HG03571 (cell line): ENCODE measurements at regions not wholly inside any gene's neighbourhood (a gene's known extent, or its start where the extent isn't known, plus 50 kb on each side); places are given as distances from the start of the nearest gene placed in this dataset.
A peak's percentile ranks its signal among the peaks of the same experiment; 100 is the strongest.

Experiments used
- ATAC-seq: cut with Tn5 transposase; IDR thresholded peaks from one replicate; pipeline ENCODE4 v1.9.1; 2021; ENCODE audit not compliant: unreplicated experiment

- ATAC-seq, result no peak
Observed at GRCh38 chr10:3876350-3876962, 91.4 kb upstream of the KLF6 start.

- ATAC-seq, result no peak
Observed at GRCh38 chr10:3875842-3876235, 90.8 kb upstream of the KLF6 start.

GRCh38 chr10:3874990-3875841, 90.2 kb upstream of the KLF6 start:
- peak; percentile 73 for ATAC-seq

DNA sequence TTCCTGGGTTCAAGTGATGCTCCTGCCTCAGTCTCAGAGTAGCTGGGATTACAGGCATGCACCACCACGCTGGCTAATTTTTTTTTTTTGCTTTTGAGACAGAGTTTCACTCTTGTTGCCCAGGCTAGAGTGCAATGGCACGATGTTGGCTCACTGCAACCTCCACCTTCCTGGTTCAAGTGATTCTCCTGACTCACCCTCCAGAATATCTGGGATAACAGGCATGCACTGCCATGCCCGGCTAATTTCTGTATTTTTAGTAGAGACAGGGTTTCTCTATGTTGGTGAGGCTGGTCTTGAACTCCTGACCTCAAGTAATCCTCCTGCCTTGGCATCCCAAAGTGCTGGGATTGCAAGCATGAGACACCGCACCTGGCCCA, 89.6 kb upstream of the KLF6 start:
- ATAC-seq, result peak; percentile 2

DNA sequence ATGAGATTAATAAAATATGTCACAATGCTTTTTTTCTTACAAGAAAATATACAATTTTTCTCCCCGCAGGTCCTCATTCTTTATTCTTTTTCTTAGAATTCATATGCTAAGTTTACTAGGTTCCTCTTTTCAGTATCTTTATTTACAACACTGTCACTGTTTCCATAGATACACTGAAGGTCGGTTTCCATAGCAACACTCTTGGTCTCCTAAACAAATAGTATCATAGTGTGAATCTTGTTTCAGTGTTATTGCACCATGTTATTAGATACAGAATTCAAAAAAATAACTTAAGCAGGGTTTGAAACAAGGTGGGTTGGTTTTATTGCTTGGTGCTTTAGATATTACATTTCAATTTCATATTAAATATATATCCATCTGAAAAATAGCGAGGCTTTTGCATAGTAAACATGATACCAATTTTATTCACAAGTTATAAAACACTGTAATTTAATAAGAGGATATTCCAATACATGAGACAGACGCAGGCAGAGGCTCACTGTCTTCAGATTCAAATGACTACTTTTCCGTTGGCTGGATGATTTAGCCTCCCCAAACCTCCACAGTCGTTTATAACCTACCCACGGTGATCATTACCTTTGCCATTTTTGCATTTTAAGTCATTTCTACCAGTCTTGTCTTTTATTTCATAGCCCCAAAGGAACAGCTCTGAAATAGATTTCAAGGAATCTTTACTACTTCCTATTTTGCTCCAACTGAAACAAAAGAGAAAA, 88.9 kb upstream of the KLF6 start:
- ATAC-seq, result peak; percentile 57

GRCh38 chr10:3872712-3873329, 87.8 kb upstream of the KLF6 start:
- ATAC-seq, result no peak

DNA sequence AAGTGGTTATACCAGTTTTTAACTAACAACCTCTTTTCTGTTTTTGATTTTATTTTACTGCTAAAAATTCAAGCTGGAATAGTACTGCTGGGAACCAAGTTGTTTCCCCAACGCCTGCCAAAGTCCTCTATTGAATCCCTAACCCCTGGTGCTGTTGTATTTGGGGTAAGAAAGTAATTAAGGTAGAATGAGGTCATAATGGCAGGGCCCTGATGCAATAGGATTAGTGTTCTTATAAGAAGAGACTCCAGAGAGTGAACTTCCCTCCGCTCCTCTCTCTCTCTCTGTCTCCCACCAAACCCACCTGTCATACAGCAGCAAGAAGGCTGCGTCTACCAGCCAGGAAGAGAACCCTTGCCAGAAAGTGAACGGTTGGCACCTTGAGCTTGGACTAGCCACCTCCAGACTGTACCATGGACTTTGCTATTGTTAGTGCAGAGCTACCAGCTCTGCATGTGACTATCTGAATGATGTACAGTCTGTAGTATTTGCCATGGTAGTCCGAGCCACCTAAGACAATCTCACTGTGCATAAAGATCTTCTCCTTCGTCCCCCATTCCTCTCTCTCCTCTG, 86.5 kb upstream of the KLF6 start:
- no peak for ATAC-seq

DNA sequence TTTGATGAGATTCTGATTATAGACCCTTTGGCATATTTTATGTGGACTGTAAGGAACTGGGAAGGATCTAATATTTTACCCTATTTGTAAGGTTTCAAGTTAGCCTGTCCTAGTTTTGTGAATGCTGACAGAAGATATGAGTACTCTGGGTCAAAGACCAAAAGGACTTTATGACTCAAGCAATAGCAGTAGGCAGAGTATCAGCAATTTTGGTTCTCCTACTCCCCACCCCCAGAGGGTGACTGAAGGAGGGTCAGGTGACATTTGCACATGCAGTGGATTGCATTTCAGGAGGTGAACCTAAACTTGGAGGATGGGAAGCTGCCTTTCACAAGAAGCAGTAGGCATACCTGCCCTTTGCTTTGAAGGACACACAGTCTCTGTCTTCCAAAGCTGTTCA, 84.0 kb upstream of the KLF6 start:
- no peak for ATAC-seq

DNA sequence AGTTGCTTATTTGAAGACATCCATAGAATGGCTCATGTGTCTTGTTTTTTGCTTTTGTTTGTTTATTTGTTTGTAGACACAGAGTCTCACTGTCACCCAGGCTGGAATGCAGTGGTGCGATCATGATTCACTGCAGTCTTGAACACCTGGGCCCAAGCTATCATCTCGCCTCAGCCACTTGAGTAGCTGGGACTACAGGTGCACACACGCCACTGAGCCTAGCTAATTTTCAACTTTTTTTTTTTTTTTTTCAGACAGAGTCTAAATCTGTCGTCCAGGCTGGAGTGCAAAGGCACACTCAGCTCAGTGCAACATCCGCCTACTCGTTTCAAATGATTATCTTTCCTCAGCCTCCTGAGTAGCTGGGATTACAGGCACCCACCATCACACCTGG, 83.3 kb upstream of the KLF6 start:
- ATAC-seq, result peak; percentile 63

- no peak for ATAC-seq
Observed at GRCh38 chr10:3867454-3868270, 82.7 kb upstream of the KLF6 start.

DNA sequence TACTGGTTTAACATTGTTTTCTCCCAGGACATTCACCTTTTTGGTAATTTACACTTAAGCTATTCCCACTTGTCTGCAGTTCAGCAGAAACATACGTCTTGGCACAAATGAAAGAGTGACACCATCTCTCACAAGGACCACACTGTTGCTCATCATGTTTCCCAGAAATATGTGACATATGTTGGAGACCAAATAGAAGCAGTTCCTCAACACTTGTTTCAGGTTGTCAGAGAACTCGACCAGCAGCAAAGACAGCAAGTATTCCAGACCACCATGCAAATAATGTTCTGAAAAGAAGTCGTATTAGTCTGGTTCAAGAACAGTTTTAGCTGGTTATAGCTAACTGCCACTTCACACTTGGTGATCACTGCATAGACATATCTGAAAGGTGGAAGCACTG, 81.3 kb upstream of the KLF6 start:
- no peak for ATAC-seq

DNA sequence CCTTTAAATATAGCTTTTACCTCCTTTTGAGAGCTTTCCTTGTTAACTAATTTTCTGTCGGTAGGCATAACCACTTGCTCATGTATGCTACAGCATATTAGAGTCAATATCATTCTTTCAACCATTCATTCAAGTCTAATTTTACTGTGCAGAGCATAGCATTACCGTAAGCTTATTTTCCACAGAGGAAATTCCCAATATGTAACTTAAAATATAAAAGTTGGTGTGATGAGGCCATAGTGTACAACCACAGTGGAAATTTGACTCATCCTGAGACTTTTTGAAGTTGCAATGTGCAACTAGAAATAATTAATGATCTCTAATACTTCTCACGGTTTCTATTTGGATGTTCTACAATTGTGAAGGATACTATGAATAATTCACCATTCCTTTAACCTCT, 80.6 kb upstream of the KLF6 start:
- ATAC-seq, result no peak

DNA sequence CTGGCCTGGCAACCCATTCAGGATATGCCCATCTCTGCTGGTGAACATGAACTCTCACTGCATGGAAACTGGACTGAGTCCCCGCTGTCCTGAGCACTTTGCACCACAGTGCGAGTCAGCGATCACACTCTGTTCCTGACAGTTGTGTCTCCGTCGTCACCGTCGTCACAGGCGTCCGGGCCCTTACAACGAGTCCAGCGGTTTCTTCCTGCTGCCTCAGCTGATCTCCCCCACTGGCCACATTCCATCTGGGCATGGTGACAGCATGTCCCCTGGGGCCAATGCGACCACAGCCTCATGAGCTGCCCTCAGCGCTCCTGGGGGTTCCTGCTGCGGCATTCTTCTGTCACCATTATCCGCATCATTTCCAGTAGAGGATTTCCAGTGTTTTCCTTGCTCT, 76.8 kb upstream of the KLF6 start:
- ATAC-seq, result no peak

- ATAC-seq, result no peak
Observed at GRCh38 chr10:3858051-3858845, 73.2 kb upstream of the KLF6 start.

- no peak for ATAC-seq
Observed at GRCh38 chr10:3857318-3857717, 72.3 kb upstream of the KLF6 start.

DNA sequence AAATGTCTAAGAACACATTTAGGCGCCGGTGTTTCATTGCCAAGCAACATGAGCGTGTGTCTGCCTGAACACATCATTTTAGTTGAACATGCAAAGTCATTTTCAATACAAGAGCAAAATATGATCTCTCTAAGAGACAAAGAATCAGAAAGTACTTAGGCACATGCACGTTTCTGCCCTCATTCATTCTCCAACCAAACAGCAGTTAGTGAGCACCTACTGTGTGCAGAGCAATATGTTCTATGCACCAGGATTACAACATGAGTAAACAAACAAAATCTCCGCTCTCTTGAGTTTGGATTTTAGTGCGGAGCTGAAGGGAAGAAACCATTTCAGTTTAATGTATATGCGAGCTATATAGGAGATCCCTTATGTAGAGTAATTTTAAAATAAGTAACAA, 71.6 kb upstream of the KLF6 start:
- no peak for ATAC-seq

GRCh38 chr10:3853547-3854303, 68.7 kb upstream of the KLF6 start:
- no peak for ATAC-seq

GRCh38 chr10:3853016-3853415, 68.0 kb upstream of the KLF6 start:
- no peak for ATAC-seq
